NOMO-1 treated with dmso at 0.1 percent for 144 hours (cell line): ENCODE measurements at regions not wholly inside any gene's neighbourhood (a gene's known extent, or its start where the extent isn't known, plus 50 kb on each side); places are given as distances from the start of the nearest gene placed in this dataset.
"Not testable (repeated sequence)": the region's sequence is repeated elsewhere in the genome, so short reads cannot be mapped to it uniquely, and the experiment has no call there.

Experiments
- DNase-seq: peaks from one replicate; lab custom pipeline; 2025; ENCODE audit not compliant: unreplicated experiment; lab: John Stamatoyannopoulos, UW

DNA sequence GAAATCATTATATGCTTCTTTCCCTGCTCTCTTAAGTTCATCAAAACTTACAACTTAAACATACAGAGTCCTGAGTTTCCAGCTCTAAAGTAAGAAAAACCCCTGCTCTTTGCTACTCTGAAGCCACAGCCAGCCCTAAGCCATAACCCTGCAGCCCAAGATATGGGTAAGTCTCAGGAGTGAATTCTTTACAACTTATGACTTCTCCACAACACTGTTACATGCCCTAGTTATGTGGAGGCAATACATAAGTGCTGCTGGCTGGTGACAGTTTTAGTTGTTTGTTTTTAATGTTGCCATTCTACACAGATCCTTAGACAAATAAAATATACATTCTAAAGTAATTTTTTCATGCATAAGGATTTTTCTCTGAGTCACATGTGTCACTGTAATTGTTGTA is 100.2 kb downstream of the FBXO8 start:
- DNase-seq = no peak

DNA sequence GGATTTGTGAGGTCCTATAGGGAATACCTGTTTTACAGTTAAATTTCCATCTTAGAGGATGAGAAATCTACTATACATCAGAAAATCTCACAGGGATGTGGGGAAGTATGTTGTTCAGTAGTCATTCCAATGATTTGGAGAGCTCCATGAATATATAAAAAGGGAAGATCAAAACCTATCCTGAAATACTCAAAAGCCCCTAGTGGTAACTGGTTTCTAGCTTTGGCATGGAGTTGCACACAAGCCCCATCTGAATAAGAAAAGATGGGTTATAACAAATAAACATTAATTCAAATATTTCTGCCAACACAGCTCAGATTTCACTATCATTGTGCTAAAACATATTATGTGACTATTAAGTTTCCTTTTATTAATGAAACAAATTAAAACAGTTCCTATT is 101.6 kb downstream of the FBXO8 start:
- no peak for DNase-seq

DNA sequence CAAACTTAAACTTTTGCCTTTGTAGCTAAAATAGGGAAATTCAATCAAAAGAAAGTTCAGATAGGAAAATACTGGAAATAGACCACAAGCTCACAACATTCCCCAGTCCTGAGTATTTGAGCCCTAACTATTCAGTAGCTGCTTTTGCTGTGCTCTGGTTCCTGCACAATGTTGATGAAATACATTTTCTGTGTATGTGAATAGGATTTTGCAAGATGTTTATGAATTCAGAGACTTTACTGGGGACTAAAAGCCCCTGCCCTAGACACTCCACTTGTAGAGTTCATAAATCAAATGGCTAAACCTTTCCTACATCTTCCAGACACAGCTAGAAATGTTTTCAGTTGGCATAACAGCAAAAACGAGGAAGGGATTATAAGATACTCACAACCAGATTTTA is 105.9 kb downstream of the FBXO8 start:
- DNase-seq = no peak

GRCh38 chr4:174175836-174176235 is 107.6 kb downstream of the FBXO8 start:
- DNase-seq = not testable (repeated sequence)

GRCh38 chr4:174173360-174173759 is 110.1 kb downstream of the FBXO8 start:
- DNase-seq = no peak

DNA sequence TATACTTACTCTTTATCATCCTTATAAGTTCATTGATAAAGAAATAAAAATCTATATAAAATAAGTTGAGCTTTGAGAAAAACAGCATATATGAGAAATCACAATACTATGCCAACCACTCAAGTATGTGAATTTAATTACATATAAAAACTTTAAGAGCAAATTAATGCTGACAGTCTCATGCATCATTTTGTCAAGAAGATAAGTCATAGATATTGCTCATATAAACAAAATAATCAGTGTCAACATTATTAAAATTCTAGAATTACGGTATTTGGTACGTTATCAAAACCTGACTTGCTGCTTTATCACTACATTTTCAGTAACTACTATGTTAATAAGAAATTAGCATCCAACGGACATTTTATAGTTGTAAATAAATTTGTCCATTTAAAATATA is 111.2 kb downstream of the FBXO8 start:
- DNase-seq = no peak

DNA sequence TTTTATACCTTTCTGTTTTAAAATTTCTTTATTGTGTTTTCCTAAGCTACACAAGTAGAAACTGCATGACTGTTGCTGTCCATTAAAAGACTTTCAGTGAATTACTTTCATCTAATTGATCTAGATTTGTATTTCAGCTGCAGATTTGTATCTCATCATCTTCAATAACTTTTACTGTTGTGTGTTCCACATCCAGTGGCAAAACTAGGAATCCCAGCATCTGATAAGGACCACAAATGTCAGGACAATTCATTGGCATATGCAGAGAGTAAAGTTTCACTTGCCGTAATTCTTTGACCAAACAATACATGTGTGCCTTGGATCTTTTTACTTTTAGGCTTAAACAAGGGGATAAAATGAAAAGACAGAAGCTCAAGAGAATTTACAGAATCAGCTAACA is 112.6 kb downstream of the FBXO8 start:
- no peak for DNase-seq

DNA sequence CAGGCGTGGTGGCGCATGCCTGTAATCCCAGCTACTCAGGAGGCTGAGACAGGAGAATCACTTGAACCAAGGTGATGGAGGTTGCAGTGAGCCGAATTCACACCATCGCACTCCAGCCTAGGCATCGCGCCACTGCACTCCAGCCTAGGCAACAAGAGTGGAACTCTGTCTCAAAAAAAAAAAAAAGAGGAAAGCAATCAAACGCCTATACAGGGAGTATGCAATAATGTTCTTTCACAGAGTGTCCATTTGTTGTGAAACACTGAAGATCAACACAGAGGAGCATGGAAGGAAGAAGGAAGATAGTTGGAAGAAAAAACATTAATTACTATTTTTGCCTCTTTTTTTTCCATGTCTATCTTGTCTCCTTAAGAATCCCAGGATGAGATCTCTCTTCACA is 113.4 kb downstream of the FBXO8 start:
- no peak for DNase-seq

DNA sequence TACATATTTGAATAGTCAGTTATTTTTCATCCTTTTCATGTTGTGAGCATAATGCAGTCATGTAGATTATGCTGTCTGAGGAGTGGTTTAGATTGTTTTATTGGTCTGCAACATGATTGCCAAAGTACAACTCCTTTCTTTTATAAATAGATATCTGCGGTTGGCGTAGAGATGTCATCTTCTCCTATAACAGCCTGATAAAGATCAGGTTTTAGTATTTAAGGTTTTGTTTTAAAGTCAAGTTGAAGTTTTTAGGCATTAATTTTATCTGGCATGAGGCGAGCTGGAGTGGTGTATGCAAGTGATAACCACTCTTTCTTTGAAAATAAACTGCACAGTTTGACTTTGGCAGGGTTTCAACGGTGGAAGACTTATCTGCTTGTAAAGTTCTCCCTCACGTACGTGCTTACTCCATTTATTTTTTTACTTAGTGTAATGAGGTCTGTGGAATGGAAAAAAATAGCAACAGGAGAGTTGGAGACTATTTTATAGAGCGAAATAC is 126.3 kb downstream of the FBXO8 start:
- DNase-seq = no peak

DNA sequence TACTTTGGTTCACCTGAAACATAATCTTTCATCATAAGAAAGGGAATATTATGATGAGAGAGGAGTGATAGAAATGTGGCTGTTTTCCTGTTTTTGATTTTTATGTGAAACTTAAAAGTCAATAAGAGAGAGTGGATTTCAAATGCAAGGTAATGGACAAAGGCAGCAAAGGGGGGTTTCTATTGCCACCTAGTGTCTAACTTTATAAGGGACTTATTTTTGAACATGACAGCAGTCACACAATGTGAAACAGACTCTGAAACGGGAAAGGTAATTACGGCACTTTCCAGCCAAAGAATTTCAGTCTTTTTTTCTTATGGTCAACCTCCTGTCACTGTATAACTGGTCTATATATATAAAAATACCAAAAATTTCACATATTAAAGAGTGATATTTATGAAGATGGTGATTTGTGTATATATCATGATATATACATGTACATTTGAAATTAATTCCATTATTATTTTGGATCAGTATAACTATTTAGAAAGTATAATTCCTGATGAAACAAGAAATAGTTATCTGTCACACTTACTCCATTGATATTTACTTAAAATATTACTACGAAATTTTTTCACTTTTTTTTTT is 127.1 kb downstream of the FBXO8 start:
- peak; percentile 42 for DNase-seq

DNA sequence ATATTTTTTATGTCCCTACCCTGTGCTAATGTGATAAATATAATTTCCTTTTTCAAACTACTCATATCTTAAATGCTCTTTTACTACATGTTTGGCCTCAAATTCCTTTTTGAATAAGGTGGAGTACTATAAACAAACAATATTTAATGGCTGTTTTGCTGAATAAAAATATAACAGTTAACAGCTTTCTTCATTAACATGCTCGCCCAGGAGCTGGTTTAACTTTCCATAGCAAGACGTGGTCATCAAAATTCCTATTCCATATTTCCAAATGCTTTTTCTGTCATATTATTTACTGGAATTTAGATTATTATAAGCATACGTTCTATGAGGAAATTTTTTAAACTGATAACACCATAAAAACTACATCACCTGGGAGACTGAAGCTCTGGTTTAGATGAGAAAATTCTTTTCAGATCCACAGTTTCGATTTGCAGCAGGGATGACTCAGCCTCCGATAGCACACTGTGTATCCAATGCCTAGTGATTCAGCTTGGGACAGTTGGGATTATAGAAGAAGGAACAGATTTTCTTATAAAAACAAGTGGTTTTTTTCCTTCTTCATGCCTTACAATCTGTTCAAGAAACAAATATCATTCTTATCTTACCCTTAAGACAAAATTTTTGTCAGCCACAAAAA is 129.1 kb downstream of the FBXO8 start:
- DNase-seq = no peak

DNA sequence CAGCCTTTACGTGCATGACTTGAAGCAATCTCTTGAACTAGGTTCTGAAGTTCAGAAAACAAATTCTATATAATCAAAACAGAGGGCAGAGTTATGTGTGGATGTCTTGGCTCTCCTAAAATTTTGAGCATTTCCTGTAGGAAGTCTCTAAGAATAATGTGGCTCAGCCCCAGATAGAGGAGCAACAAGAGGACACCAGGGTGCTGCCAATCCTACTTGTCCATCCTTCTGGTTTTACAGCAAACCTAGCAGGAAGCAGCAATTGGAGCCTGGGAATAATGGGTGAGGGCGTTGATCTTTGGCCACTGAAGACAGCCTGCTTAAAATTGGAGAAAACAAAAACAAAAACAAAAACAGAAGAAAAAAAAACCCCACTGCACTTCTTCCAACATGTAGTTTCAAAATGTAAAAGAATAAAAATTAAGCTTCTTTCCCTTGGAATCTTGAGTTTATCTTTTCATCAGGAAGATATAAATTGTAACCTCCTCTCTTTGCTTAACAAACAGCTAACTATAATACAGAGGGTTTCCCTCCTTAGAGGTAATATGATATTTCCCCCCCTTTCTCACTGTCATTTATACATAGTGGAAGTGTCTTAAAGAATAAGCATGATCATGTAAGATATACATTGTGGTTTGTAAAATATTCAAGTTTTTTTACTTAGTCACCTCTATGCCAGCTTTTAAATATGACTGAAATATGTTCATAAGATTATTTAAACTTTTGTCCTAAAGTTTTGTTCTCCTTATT is 130.6 kb downstream of the FBXO8 start:
- no peak for DNase-seq

DNA sequence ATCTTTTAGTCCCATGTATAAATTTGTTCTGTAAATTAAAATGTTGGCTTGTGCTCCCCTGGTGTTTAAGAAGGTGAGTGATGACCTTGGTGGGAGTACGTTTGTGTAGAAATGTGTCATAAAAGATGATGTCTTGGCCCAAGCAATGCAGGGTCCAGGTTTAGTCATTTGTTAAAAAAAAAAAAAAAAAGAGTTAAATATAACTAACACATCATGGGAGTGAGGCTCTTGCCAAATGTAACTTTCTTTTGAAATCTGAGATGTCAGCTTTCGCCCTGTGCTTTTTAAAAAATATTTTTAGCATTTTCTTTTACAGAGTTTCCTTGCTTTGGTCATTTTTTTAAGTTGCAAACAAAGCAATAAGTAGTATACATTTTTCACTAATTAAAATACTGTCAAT is 135.6 kb downstream of the FBXO8 start:
- DNase-seq = no peak

GRCh38 chr4:174144106-174144505 is 139.4 kb downstream of the FBXO8 start:
- DNase-seq = no peak

GRCh38 chr4:174141876-174142275 is 141.6 kb downstream of the FBXO8 start:
- DNase-seq = no peak

DNA sequence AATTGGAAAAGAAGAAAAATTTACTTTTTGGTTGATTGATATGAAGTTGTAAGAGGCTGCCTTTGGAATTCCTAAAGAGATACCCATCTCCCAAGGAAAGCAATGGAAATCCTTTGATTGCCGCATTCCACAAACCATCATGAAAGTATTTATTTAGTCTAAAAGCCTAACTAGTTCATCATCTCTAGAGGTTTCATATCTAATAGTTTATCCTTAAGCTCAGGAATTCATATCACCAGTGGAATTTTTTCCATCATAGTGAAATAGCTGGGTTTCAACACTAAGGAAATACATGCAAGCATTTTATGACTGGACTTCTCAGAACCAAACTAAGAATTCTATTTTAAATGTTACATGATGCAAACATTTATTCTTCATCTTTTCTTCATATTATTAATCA is 144.9 kb downstream of the FBXO8 start:
- DNase-seq = no peak

DNA sequence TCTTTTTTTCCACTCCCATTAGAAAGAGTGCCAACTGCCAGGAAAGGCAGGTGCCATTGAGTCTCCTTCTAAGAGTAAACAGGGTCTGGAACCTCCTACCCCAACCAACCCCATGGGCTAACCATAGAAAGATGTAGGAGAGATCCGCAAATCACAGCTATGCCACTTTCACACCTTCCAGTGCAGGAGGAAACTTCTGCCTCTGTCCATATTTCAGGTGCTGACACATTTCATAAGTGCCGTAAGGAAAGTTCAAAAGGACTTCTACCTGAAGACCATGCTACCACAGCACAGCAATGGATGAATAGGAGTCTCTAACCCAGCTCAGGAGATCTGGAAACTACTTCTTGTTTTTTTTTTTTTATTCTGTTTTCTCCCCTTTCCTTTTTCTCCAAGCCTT is 145.8 kb downstream of the FBXO8 start:
- DNase-seq = no peak

DNA sequence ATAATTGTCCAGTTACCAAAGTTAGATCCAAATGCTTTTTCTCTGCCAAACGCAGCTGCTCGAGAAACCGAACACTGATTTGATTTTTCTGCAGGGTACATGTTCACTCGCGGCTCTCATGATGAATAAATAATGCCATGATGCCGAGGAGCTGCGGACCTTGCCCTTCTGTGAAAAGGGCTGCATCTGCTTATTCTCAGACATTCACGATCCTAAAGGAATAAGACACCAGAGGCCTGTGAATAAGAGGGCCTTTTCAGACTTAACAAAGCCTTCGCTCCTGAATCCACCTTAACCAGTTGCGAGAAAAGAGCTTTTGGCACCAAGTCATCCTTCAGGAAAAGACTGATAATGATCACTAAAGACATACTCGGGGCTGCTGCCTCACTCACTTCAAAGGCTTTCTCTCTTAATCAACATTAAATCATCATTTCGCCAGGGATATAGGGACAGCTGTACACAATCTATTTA is 147.5 kb downstream of the FBXO8 start:
- no peak for DNase-seq

DNA sequence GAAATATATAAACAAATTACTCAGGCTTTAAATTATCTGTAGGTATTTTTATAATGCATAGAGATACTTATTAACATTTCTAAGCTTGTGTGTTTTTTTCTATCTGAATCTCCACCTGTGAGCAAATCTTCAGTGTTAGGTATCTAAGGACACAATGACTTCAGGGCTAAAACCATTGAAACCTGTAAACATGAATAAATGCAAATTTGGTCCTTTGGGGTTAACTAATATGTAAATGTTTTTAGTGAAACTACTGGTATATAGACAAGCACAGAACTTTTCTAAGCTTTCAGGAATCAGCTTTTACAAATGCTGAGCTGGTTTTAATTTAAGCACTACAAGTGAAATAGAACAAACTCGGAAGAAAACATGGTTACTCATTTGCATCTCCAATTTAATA is 147.9 kb downstream of the FBXO8 start:
- no peak for DNase-seq

- DNase-seq = no peak
Measured at GRCh38 chr4:174134361-174134760, 149.1 kb downstream of the FBXO8 start.

- DNase-seq = no peak
Measured at GRCh38 chr4:174133551-174133950, 149.9 kb downstream of the FBXO8 start.

- DNase-seq = no peak
Measured at GRCh38 chr4:174131901-174132300, 151.6 kb downstream of the FBXO8 start.
